Testis (tissue), 2 donors: ENCODE measurements at regions not wholly inside any gene's neighbourhood (a gene's known extent, or its start where the extent isn't known, plus 50 kb on each side); places are given as distances from the start of the nearest gene placed in this dataset.

Experiments
- DNase-seq: peaks from one replicate; pipeline ENCODE4 v3.0.0-alpha.2; 2019
- H3K27ac ChIP-seq, 2 donors: fragments of 200-600 bp; sonication (generic); one replicate each; pipeline ENCODE4 v1.5.1; 2019
- H3K27me3 ChIP-seq: fragments of 200-600 bp; sonication (generic); one replicate; pipeline ENCODE4 v1.5.1; 2019
- H3K36me3 ChIP-seq: fragments of 200-600 bp; sonication (generic); one replicate; pipeline ENCODE4 v1.5.1; 2017; ENCODE audit warnings: low read depth; ENCODE audit errors: missing control alignments
- H3K4me1 ChIP-seq: fragments of 200-600 bp; sonication (generic); one replicate; pipeline ENCODE4 v1.5.1; 2019
- H3K4me3 ChIP-seq, 2 donors: fragments of 200-600 bp; sonication (generic); one replicate each; pipeline ENCODE4 v1.5.1; 2017 to 2019
- H3K9me3 ChIP-seq: fragments of 200-600 bp; sonication (generic); one replicate; pipeline ENCODE4 v1.5.1; 2017
- CTCF ChIP-seq, 3 experiments: fragments of 450-650 bp in 2 of 3; fragments of 200-600 bp in 1 of 3; sonication (generic) in 1 of 3; IDR thresholded peaks; one replicate each; pipeline ENCODE4 v1.5.1; 2016 to 2019; ENCODE audit warnings: antibody characterized with exemption in 3 of 3, mild to moderate bottlenecking in 2 of 3, moderate library complexity in 1 of 3
- POLR2A ChIP-seq: fragments of 450-650 bp; IDR thresholded peaks from one replicate; pipeline ENCODE4 v1.6.1; 2017; ENCODE audit warnings: antibody characterized with exemption, mild to moderate bottlenecking, moderate library complexity
- WGBS, 2 donors: methylation state at CpG; one replicate each; pipeline ENCODE4 v1.1.5; 2018; 5-methylcytosine and 5-hydroxymethylcytosine counted together
- intact Hi-C: fragments of 100-400 bp; cut with DNase I; formaldehyde crosslinking; loops from one replicate; pipeline ENCODE4 v1.15.1; 2023; ENCODE audit warnings: low total_unique reads

GRCh38 chr5:38607396-38607795, 51.0 kb upstream of the LIFR start:
- intact Hi-C loops, result no loop called here
- no peak for DNase-seq
- no peaks in the 10 kb centered on the region for H3K36me3 ChIP-seq
- H3K4me1 ChIP-seq, result peaks cover 11% of the 10 kb centered on the region
- TF ChIP-seq CTCF (IDR thresholded peaks at IDR 0.05) (no peak), POLR2A (no peak)
- no peak overlapping the region for H3K27ac ChIP-seq
- H3K4me3 ChIP-seq, result no peak overlapping the region
- no peaks in the 10 kb centered on the region for H3K9me3 ChIP-seq
- no peaks in the 10 kb centered on the region for H3K27me3 ChIP-seq
- 57 to 65% methylated on average over 3 of the region's 3 CpGs for WGBS, 2 donors

- Histone ChIP-seq H3K9me3 (no peaks in the 10 kb centered on the region), H3K27me3 (no peaks in the 10 kb centered on the region), H3K4me1 (peaks cover 11% of the 10 kb centered on the region), H3K36me3 (no peaks in the 10 kb centered on the region), H3K27ac (no peak overlapping the region), H3K4me3 (no peak overlapping the region)
- WGBS, 2 donors, result 74% methylated on average over 5 of the region's 5 CpGs
- no peak for DNase-seq
- intact Hi-C loops, result no loop called here
- TF ChIP-seq CTCF (IDR thresholded peaks at IDR 0.05), result no peak
- no peak for TF ChIP-seq POLR2A
These were observed 51.6 kb upstream of the LIFR start for GRCh38 chr5:38607930-38608564.

GRCh38 chr5:38608874-38609273, 52.4 kb upstream of the LIFR start:
- no peak for DNase-seq
- TF ChIP-seq CTCF (IDR thresholded peaks at IDR 0.05) (no peak), POLR2A (no peak)
- Histone ChIP-seq H3K4me1 (peaks cover 11% of the 10 kb centered on the region), H3K27ac (no peak overlapping the region), H3K27me3 (no peaks in the 10 kb centered on the region), H3K4me3 (no peak overlapping the region), H3K36me3 (no peaks in the 10 kb centered on the region), H3K9me3 (no peaks in the 10 kb centered on the region)
- WGBS, 2 donors, result 66 to 79% methylated on average over 1 of the region's 1 CpG
- intact Hi-C loops, result no loop called here

- intact Hi-C loops, result no loop called here
- Histone ChIP-seq H3K36me3 (no peaks in the 10 kb centered on the region), H3K27me3 (no peaks in the 10 kb centered on the region), H3K4me1 (peaks cover 13% of the 10 kb centered on the region), H3K9me3 (no peaks in the 10 kb centered on the region), H3K4me3 (no peak overlapping the region), H3K27ac (no peak overlapping the region)
- TF ChIP-seq CTCF (IDR thresholded peaks at IDR 0.05) (no peak), POLR2A (no peak)
- DNase-seq, result no peak
These were observed 56.4 kb upstream of the LIFR start for GRCh38 chr5:38612851-38613250.

GRCh38 chr5:38613490-38613889, 57.0 kb upstream of the LIFR start:
- no peak for DNase-seq
- Histone ChIP-seq H3K36me3 (no peaks in the 10 kb centered on the region), H3K4me3 (no peak overlapping the region), H3K27ac (no peak overlapping the region), H3K4me1 (peaks cover 10% of the 10 kb centered on the region), H3K27me3 (no peaks in the 10 kb centered on the region), H3K9me3 (no peaks in the 10 kb centered on the region)
- intact Hi-C loops, result no loop called here
- 92 to 97% methylated on average over 3 of the region's 3 CpGs for WGBS, 2 donors
- TF ChIP-seq POLR2A (no peak), CTCF (IDR thresholded peaks at IDR 0.05) (no peak)
